GM19372 (cell line): ENCODE measurements at regions not wholly inside any gene's neighbourhood (a gene's known extent, or its start where the extent isn't known, plus 50 kb on each side); places are given as distances from the start of the nearest gene placed in this dataset.

Source experiments
- ATAC-seq: cut with Tn5 transposase; IDR thresholded peaks from one replicate; pipeline ENCODE4 v1.9.1; 2021; ENCODE audit warnings: mild to moderate bottlenecking, low read depth, moderate library complexity; ENCODE audit not compliant: unreplicated experiment

- no peak for ATAC-seq
Observed at GRCh38 chr10:128929131-128929530, 537.9 kb upstream of the MGMT start.

GRCh38 chr10:128929767-128930166, 537.3 kb upstream of the MGMT start:
- no peak for ATAC-seq

DNA sequence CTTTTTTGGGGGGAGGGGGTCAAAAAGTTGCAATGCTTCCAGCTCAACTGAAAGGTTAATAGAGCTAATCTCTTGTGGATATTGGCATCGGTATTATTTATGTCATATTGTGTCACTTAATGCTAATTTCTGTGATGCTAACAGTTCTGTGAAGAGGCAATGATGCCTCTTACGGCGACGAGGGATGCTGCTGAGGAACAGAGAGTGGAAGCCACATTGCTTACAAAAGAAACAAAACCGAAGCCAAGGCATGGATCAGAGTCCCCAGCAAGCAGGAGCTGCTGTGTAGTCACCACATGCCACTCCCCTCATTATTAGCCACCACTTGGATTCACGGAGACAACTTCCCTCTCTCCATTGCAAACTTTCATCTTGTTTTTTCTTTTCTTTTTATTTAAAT, 536.5 kb upstream of the MGMT start:
- ATAC-seq = no peak

GRCh38 chr10:128932071-128932820, 534.8 kb upstream of the MGMT start:
- ATAC-seq = no peak

GRCh38 chr10:128934492-128934891, 532.5 kb upstream of the MGMT start:
- ATAC-seq = no peak

DNA sequence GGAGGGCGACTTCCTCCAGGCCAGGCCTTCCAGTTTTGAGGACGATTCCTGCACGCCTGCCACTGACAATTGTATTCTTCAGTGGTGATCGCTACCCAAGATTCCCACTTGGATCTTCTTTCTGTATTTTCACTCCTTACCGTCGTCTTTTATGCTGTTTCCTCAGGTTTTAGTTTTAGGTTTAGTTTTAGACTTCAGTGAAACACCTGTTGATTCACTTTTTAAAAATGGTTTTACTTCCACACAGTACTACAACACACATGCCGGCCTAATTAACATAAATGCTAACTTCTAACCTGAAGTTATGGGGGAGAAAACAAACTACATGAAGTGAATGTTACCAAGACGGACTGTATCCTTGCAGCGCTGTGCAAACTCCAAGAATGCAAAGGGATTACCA, 530.6 kb upstream of the MGMT start:
- ATAC-seq = no peak

DNA sequence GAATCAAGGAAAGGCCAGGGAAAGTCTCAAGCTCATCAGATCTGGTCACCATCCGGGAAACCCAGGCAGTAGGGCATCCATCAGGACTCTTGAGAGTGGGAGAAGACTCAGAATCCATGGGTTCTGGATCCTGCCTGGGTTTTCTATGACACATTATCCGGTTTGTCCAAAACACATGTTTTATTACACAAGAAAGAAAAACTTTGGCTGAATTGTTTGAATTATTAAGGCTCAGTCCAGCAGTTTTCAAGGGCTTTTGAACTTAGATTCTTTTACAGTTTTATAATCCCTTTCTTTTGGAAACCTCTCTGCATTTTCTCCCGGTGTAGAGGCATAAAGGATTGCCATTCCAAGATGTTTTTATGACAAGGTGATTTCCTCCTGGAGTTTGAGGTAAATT, 528.5 kb upstream of the MGMT start:
- no peak for ATAC-seq

GRCh38 chr10:128940081-128940480, 527.0 kb upstream of the MGMT start:
- no peak for ATAC-seq

GRCh38 chr10:128943111-128943510, 523.9 kb upstream of the MGMT start:
- ATAC-seq = no peak

GRCh38 chr10:128945398-128945797, 521.6 kb upstream of the MGMT start:
- ATAC-seq = no peak

GRCh38 chr10:128950159-128950915, 516.7 kb upstream of the MGMT start:
- no peak for ATAC-seq

- ATAC-seq = no peak
Observed at GRCh38 chr10:128950916-128951275, 516.1 kb upstream of the MGMT start.

- no peak for ATAC-seq
Observed at GRCh38 chr10:128952856-128953255, 514.2 kb upstream of the MGMT start.

DNA sequence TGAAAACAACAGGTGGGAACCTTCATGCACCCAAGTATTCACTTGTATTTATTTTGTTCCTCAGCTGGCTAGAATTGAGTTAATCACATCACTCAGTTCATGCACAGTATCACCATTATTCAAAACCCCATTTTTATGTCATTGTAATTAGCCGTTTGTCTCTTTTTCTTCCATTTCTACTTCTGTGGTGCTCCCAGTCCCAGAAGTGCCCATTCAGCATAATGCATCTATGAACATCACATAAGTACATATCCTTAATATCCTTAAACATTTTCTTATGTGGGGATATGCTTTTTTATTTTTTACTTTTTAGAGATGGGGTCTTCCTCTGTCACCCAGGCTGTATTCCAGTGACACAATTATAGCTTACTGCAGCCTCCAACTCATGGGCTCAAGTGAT, 510.9 kb upstream of the MGMT start:
- ATAC-seq = no peak

- ATAC-seq = no peak
Observed at GRCh38 chr10:128957221-128957620, 509.8 kb upstream of the MGMT start.

GRCh38 chr10:128958834-128959690, 508.0 kb upstream of the MGMT start:
- no peak for ATAC-seq

DNA sequence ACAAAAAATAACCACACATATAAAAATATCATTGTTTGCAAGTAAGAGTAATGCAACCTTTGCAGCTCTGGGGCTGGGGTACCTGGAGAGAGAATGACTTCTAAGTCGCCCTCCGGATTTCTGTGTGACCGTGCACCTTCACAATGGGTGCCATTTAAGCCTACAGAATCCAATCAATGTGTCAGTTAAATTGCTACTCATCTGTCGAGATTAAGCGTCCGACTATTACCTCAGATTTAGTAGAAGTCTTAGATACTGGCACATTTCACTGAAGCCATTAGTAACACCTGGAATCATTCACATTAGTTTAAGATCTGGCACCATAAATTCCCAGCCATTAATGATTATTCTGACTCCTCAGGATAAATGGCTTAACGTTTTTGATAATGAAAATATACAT, 507.3 kb upstream of the MGMT start:
- ATAC-seq = no peak

DNA sequence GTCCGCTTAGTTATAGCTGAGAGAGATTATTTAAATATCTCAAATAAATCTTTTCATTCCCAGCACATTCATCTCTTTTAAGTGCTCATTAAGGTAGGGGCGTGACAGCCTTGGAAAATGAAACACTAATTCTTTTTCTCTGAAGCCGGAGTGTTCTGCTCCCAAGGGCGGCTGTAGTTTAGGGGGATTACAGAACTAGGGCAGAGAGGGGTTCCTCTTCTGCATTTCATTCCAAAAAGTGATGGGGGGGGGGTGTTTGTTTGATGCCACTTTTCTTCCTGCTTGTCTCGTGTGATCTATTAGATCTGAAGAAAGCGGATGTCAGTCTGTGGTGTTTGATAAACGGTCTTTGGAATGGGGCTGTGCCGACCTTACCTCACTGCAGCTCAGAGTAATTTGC, 506.5 kb upstream of the MGMT start:
- no peak for ATAC-seq

- no peak for ATAC-seq
Observed at GRCh38 chr10:128962182-128962581, 504.9 kb upstream of the MGMT start.

DNA sequence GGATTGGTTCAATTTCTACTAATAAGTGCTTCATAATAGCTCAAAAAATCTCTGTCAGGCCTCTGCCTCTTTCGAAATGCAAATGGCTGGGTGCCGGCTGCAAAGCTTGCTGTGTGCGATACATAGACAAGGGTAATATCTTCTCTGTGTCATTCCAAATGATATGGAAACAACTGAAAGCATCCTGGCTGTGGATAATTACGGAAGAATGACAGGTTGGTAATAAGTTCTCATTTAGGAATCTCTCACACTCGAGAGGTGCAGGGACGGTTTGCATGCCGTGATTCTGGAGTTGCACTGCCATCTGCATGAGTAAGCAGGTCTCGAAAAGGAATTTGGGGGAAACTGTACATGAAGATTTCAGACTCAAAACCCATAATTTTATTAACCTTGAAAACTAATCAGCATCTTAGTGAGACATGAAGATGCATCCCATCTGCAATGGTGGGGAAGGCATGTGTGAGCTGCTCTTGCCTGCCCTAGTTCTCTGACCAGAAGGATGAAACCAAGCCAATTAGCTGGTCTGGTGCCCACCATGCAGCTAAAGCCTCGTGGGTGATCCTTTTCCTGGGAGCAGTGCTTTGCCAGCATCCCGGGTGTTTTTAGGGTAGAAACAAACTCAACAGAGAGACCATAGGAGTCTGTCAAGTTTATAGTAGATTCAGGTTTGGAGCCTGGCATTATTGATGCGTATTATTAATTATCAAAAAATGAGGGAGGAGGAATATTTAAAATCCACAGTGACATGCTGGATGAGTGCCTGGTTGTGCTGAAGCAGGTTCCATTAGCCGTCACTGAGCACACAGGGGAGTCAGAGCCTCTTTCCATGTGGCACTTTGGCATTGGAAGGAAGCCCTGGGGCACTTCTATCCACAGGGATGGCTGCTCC, 503.6 kb upstream of the MGMT start:
- no peak for ATAC-seq
